Lower leg skin (tissue), 3 donors: ENCODE measurements at regions not wholly inside any gene's neighbourhood (a gene's known extent, or its start where the extent isn't known, plus 50 kb on each side); places are given as distances from the start of the nearest gene placed in this dataset.

Source experiments
- POLR2A ChIP-seq, 2 donors: fragments of 450-650 bp; IDR thresholded peaks; one replicate each; pipeline ENCODE4 v1.6.1; 2016 to 2017; ENCODE audit warnings: antibody characterized with exemption in 2 of 2, mild to moderate bottlenecking in 1 of 2, moderate library complexity in 1 of 2
- TF ChIP-seq, protein P1 (sequence below), 3 donors: fragments of 450-650 bp; IDR thresholded peaks; one replicate each; pipeline ENCODE4 v1.5.1; 2016; ENCODE audit warnings: antibody characterized with exemption in 3 of 3, mild to moderate bottlenecking in 3 of 3, moderate library complexity in 2 of 3

DNA sequence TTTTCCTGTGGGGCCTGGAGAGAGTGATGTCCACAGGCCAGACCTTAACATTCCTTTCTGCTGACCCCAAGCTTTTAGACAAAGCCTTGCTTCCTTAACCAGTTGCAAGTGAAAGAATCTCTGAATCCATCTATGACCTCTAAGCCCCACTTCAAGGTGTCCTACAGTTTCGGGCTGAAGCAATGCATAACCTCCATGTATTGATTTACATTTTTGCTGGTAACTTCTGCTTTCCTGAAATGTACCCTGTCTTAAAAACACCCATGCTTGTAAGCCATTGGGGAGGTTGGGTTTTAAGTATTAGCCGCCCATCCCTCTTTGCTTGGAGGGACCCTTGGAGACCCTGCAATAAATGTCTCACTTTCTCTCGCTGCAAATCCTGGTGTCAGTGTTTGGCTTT is 190.6 kb downstream of the VRK1 start:
- TF ChIP-seq, protein P1, sequence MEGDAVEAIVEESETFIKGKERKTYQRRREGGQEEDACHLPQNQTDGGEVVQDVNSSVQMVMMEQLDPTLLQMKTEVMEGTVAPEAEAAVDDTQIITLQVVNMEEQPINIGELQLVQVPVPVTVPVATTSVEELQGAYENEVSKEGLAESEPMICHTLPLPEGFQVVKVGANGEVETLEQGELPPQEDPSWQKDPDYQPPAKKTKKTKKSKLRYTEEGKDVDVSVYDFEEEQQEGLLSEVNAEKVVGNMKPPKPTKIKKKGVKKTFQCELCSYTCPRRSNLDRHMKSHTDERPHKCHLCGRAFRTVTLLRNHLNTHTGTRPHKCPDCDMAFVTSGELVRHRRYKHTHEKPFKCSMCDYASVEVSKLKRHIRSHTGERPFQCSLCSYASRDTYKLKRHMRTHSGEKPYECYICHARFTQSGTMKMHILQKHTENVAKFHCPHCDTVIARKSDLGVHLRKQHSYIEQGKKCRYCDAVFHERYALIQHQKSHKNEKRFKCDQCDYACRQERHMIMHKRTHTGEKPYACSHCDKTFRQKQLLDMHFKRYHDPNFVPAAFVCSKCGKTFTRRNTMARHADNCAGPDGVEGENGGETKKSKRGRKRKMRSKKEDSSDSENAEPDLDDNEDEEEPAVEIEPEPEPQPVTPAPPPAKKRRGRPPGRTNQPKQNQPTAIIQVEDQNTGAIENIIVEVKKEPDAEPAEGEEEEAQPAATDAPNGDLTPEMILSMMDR (IDR thresholded peaks at IDR 0.05): no peak
- TF ChIP-seq POLR2A (IDR thresholded peaks at IDR 0.05): no peak
